ENCODE measurements at regions not wholly inside any gene's neighbourhood (a gene's known extent, or its start where the extent isn't known, plus 50 kb on each side); places are given as distances from the start of the nearest gene placed in this dataset.

DNA sequence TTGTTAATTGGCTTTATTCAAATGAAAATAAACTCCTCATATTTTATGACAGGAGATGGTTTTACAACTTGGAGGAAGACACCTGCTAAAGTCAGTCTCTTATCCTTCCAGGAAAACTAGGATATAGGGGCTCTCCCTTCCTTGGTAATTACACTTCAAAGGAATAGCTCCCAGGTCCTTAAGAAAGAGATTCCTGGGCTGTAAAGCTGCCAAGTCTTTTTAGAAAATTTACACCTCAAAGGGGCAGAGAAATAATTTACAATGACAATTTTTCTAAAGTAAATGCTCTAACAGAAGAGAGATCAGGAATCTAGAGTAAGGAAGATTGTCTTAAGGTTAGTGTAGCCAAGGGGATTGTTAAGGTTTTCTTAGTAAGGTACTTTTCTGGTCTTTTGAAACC, 1359.0 kb downstream of the OLFM4 start:
- no peak for DNase-seq (ENCODE audit: low spot score in 2 of 2)
- Histone ChIP-seq H3K9me3 (peaks cover 0 to 4% (median 0%) of the 10 kb centered on the region in 4 donors), H3K36me3 (no peaks in the 10 kb centered on the region), H3K27ac (no peak overlapping the region), H3K4me1 (no peaks in the 10 kb centered on the region), H3K27me3 (no peaks in the 10 kb centered on the region), H3K4me3 (no peak overlapping the region)
- TF ChIP-seq EP300 (IDR thresholded peaks at IDR 0.05) (no peak), POLR2A (IDR thresholded peaks at IDR 0.05) (no peak)
- TF ChIP-seq, protein P1, sequence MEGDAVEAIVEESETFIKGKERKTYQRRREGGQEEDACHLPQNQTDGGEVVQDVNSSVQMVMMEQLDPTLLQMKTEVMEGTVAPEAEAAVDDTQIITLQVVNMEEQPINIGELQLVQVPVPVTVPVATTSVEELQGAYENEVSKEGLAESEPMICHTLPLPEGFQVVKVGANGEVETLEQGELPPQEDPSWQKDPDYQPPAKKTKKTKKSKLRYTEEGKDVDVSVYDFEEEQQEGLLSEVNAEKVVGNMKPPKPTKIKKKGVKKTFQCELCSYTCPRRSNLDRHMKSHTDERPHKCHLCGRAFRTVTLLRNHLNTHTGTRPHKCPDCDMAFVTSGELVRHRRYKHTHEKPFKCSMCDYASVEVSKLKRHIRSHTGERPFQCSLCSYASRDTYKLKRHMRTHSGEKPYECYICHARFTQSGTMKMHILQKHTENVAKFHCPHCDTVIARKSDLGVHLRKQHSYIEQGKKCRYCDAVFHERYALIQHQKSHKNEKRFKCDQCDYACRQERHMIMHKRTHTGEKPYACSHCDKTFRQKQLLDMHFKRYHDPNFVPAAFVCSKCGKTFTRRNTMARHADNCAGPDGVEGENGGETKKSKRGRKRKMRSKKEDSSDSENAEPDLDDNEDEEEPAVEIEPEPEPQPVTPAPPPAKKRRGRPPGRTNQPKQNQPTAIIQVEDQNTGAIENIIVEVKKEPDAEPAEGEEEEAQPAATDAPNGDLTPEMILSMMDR (IDR thresholded peaks at IDR 0.05) = no peak

DNA sequence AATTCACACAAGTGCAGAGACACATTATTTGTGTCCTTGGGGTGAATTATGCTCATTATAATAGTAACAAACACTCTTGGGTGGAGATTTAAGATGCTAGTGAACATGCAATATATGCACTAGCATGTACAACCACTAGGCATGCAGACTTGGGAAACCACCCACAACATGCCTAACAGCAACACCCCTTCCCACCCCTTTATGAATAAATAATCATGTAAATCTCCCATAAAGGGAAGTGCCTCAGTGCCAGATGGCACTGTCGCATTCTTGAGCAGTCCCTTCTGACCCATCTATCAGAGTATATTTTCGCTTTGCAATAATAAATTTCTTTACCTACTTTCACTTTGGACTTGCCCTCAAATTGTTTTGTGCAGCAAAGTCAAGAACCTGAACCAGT, 1362.2 kb downstream of the OLFM4 start:
- Histone ChIP-seq H3K4me1 (no peaks in the 10 kb centered on the region), H3K9me3 (peaks cover 0 to 4% (median 0%) of the 10 kb centered on the region in 4 donors), H3K4me3 (no peak overlapping the region), H3K27ac (no peak overlapping the region), H3K27me3 (no peaks in the 10 kb centered on the region), H3K36me3 (no peaks in the 10 kb centered on the region)
- TF ChIP-seq, protein P1 (IDR thresholded peaks at IDR 0.05) = no peak
- TF ChIP-seq EP300 (IDR thresholded peaks at IDR 0.05) (no peak), POLR2A (IDR thresholded peaks at IDR 0.05) (no peak)
- WGBS, 2 donors = 90 to 92% methylated on average over 2 of the region's 2 CpGs
- DNase-seq (ENCODE audit: low spot score in 2 of 2) = no peak

DNA sequence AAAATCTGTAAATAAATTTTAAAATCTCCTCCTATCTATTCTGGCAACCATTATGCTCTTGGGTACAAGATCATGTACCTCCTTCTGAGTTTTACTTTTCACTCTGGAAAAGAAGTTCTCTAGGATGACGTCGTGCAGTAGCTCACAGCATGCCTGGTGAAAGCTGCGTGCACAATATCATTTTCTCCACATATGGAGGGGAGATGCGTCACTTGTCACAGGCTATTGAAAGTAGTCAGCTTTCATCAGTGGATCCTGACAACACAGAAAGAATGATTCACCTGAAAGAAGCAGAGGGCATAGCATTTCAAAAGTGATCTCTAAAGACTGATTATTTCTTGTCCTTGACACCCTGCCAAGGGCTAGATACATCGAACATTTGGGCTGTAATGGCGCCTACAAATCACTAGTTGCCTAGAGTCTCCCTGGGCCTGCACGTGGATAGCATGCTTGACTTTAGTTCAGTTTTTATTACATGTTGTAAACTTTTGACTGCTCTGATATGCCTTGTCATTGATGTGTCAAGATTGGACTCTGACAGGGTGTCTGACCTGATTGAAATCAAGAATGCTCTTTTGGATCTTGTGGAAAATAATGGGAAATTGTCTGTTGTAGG, 1365.6 kb downstream of the OLFM4 start:
- H3K36me3 ChIP-seq = no peaks in the 10 kb centered on the region
- H3K4me3 ChIP-seq = no peak overlapping the region
- no peak for DNase-seq (ENCODE audit: low spot score in 2 of 2)
- 62 to 65% methylated on average over 7 of the region's 7 CpGs for WGBS, 2 donors
- TF ChIP-seq EP300 (IDR thresholded peaks at IDR 0.05) = no peak
- TF ChIP-seq POLR2A (IDR thresholded peaks at IDR 0.05) = no peak
- TF ChIP-seq, protein P1 (IDR thresholded peaks at IDR 0.05) = no peak
- no peaks in the 10 kb centered on the region for H3K4me1 ChIP-seq
- no peaks in the 10 kb centered on the region for H3K27me3 ChIP-seq
- H3K27ac ChIP-seq = no peak overlapping the region
- H3K9me3 ChIP-seq = no peaks in the 10 kb centered on the region

DNA sequence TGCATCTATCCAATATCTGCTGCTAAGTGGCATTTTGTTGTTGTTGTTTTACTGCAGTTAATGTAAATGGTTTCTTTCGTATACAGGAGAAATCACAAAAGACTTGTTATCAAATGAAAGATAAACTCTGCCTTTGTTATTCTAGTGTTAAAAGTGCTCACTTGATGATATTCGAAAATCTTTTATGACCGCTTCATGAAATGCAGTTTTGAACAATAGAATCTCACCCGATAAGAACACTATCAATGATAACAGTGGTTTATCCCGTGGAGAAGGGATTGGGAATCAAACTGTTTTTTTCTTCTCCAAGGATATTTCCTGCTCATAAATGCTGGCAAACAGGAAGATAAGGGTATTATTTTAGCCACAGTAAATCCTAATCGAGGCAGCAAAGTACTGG, 1366.3 kb downstream of the OLFM4 start:
- Histone ChIP-seq H3K27me3 (no peaks in the 10 kb centered on the region), H3K9me3 (no peaks in the 10 kb centered on the region), H3K36me3 (no peaks in the 10 kb centered on the region), H3K27ac (no peak overlapping the region), H3K4me1 (no peaks in the 10 kb centered on the region), H3K4me3 (no peak overlapping the region)
- no peak for TF ChIP-seq EP300 (IDR thresholded peaks at IDR 0.05)
- no peak for TF ChIP-seq POLR2A (IDR thresholded peaks at IDR 0.05)
- TF ChIP-seq, protein P1 (IDR thresholded peaks at IDR 0.05) = no peak
- WGBS, 2 donors = 77% methylated on average over 6 of the region's 6 CpGs
- DNase-seq (ENCODE audit: low spot score in 2 of 2) = no peak

DNA sequence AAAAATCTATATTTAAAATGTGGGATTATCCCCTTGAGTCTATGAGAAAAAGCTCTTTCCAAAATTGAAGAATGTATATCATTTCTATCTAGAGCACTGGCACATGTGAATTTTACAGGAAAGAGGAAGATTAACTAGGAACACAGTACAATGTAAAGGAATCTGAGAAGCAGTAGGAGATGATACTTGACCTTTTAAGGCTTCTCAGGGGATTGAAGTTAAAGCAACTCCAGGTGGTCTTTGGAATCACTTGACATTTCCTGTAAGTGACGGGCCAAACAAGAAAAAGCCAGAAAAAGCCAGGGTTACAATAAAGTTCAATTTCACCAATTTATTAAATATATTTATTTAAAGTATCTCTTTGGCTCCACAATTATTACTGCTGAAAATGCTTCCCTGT, 1373.9 kb downstream of the OLFM4 start:
- DNase-seq (ENCODE audit: low spot score in 2 of 2) = no peak
- H3K36me3 ChIP-seq = no peaks in the 10 kb centered on the region
- TF ChIP-seq, protein P1 (IDR thresholded peaks at IDR 0.05) = no peak
- TF ChIP-seq POLR2A (IDR thresholded peaks at IDR 0.05) = no peak
- WGBS, 2 donors = 62 to 63% methylated on average over 1 of the region's 1 CpG
- no peak overlapping the region for H3K27ac ChIP-seq
- H3K9me3 ChIP-seq = no peaks in the 10 kb centered on the region
- no peak overlapping the region for H3K4me3 ChIP-seq
- no peaks in the 10 kb centered on the region for H3K27me3 ChIP-seq
- no peaks in the 10 kb centered on the region for H3K4me1 ChIP-seq

All from tibial nerve (tissue), 4 donors.